ENCODE measurements at regions not wholly inside any gene's neighbourhood (a gene's known extent, or its start where the extent isn't known, plus 50 kb on each side); places are given as distances from the start of the nearest gene placed in this dataset.

DNA sequence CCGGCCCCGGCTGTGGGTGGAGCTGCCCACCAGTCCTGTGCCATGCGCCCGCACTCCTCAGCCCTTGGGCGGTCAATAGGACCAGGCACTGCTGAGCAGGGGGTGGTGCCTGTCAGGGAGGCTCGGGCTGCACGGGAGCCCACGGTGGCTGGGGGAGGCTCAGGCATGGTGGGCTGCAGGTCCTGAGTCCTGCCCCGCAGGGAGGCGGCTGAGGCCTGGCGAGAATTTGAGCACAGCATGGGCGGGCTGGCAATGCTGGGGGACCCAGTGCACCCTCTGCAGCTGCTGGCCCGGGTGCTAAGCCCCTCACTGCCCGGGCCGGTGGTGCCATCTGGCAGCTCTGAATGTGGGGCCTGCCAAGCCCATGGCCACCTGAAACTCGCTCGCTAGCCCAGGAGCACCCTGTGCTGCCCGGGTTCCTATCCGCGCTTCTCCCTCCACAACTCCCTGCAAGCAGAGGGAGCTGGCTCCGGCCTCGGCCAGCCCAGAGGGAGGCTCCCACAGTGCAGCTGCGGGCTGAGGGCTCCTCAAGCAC, 1371.1 kb downstream of the FSCB start:
- no peaks in the 10 kb centered on the region for H3K27me3 ChIP-seq (ENCODE audit: control insufficient read depth, insufficient read depth, low read length)
- dilution Hi-C loops (cut with HindIII; ENCODE audit: low sequenced_read_pairs, unreplicated experiment) = no loop called here
- no peak overlapping the region for H4K91ac ChIP-seq (ENCODE audit: insufficient read depth, low read depth, low read length)
- no peak overlapping the region for H3K4ac ChIP-seq (ENCODE audit: low read depth, low read length)
- H2AK9ac ChIP-seq (replicated peaks; ENCODE audit: low read depth, low read length, poor library complexity) = no peak overlapping the region
- H3K4me2 ChIP-seq (ENCODE audit: low read depth, low read length) = no peak overlapping the region
- H4K20me1 ChIP-seq (ENCODE audit: insufficient read depth, low read length) = no peaks in the 10 kb centered on the region
- DNase-seq (no peak), ATAC-seq (ENCODE audit: low read depth) (no peak)
- 0 out of 2 replicates have a peak, but pooled peaks cover 5% of the 10 kb centered on the region for H3K9me3 ChIP-seq (ENCODE audit: control insufficient read depth, insufficient read depth, low read length)
- H4K8ac ChIP-seq (ENCODE audit: low read depth in 2 of 2, low read length in 2 of 2) = no peak overlapping the region
- intact Hi-C loops (cut with micrococcal nuclease) = no loop called here
- no peak overlapping the region for H2BK5ac ChIP-seq (ENCODE audit: low read depth, low read length, poor library complexity, severe bottlenecking)
- no peaks in the 10 kb centered on the region for H3K36me3 ChIP-seq (ENCODE audit: control insufficient read depth, insufficient read depth, low read length)
- TF ChIP-seq CHD1 (IDR thresholded peaks at IDR 0.05; ENCODE audit: low read depth, low read length) (no peak), BHLHE40 (IDR thresholded peaks at IDR 0.05; ENCODE audit: low read depth, low read length) (no peak), RAD21 (IDR thresholded peaks at IDR 0.05; ENCODE audit: low read length) (no peak), CEBPB (IDR thresholded peaks at IDR 0.05; ENCODE audit: low read depth, low read length) (no peak), MAZ (IDR thresholded peaks at IDR 0.05; ENCODE audit: borderline replicate concordance, low read depth, low read length) (no peak), MXI1 (IDR thresholded peaks at IDR 0.05; ENCODE audit: borderline replicate concordance, low read depth, low read length) (no peak), MAFK (IDR thresholded peaks at IDR 0.05; ENCODE audit: low read depth, low read length) (no peak)
- no peak overlapping the region for H3K18ac ChIP-seq (ENCODE audit: low read depth, low read length)
- CTCF ChIA-PET = no interaction called here
- POLR2A ChIA-PET (ENCODE audit: unreplicated experiment) = no interaction called here
- no peak overlapping the region for H3K4me3 ChIP-seq (ENCODE audit: insufficient read depth, low read depth, low read length)
- H3K27ac ChIP-seq (ENCODE audit: insufficient read depth, low read length) = no peak overlapping the region
- H3K79me1 ChIP-seq (ENCODE audit: low read depth in 1 of 2, low read length in 2 of 2) = no peaks in the 10 kb centered on the region
- no peak overlapping the region for H4K5ac ChIP-seq (ENCODE audit: low read depth, low read length)
- H2AK5ac ChIP-seq (ENCODE audit: low read depth, low read length) = no peak overlapping the region
- no peak overlapping the region for H2BK15ac ChIP-seq (ENCODE audit: low read depth, low read length)
- H3K4me1 ChIP-seq (ENCODE audit: control insufficient read depth, insufficient read depth, low read length) = no peaks in the 10 kb centered on the region
- H3K14ac ChIP-seq (replicated peaks; ENCODE audit: low read depth, low read length) = no peak overlapping the region
- no peak overlapping the region for H3K23ac ChIP-seq (ENCODE audit: low read depth, low read length)
- WGBS, 2 experiments (ENCODE audit: extremely low coverage in 2 of 2, insufficient read length in 1 of 2) = 92% methylated on average over 5 of the region's 23 CpGs; no CpG with 5 or more reads in 1 of the 2 experiments
- no peak overlapping the region for H2BK20ac ChIP-seq (ENCODE audit: low read depth, low read length)
- no peaks in the 10 kb centered on the region for H3K9me1 ChIP-seq (ENCODE audit: insufficient read depth, low read length)
- no peak overlapping the region for H3K56ac ChIP-seq (ENCODE audit: extremely low read depth, insufficient read depth, low read length)
- H2BK120ac ChIP-seq (ENCODE audit: low read depth, low read length) = no peak overlapping the region
- in situ Hi-C loops (cut with MboI; ENCODE audit: low sequenced_read_pairs) = no loop called here
- no TSS peak for BruUV-seq (replicated peaks)
- no peak overlapping the region for H2AFZ ChIP-seq (replicated peaks; ENCODE audit: low read length, poor library complexity)
- no peak overlapping the region for H3K9ac ChIP-seq (ENCODE audit: low read depth, low read length)
